ENCODE measurements at regions not wholly inside any gene's neighbourhood (a gene's known extent, or its start where the extent isn't known, plus 50 kb on each side); places are given as distances from the start of the nearest gene placed in this dataset.
"Not testable (repeated sequence)": the region's sequence is repeated elsewhere in the genome, so short reads cannot be mapped to it uniquely, and the experiment has no call there.

GRCh38 chr1:3987669-3988235 is 87.7 kb upstream of the C1orf174 start:
- DNase-seq (ENCODE audit: insufficient read length, low spot score): no peak
- TF ChIP-seq SPI1 (IDR thresholded peaks at IDR 0.05; ENCODE audit: low read depth, low read length) (no peak), POLR2A (IDR thresholded peaks at IDR 0.05; ENCODE audit: low read depth, low read length) (no peak), POU2F2 (IDR thresholded peaks at IDR 0.05; ENCODE audit: low read depth, low read length) (no peak), POLR2AphosphoS5 (IDR thresholded peaks at IDR 0.05; ENCODE audit: low read depth, low read length) (no peak), TAF1 (IDR thresholded peaks at IDR 0.05; ENCODE audit: low read depth, low read length) (no peak), PAX5 (IDR thresholded peaks at IDR 0.05; ENCODE audit: insufficient read depth, low read length, severe bottlenecking) (no peak)
- no peak for FAIRE-seq

DNA sequence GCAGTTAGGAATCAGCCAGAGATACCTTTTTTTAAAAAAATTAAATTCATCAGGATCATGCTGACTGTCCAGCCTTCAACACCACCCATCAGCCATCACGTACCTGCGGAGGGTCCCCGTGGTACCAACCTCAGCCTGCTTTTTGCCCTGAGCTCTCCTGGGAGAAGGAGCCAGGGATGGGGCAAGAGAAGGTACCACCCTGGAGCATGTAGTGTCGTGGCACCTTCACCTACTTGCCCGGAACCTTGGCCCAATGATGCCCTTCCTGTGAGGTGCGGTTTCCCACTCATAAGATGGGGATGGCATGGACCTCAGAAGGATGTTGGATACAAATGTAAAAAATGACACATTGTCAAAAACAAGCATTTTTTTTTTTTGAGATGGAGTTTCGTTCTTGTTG is 88.4 kb upstream of the C1orf174 start:
- FAIRE-seq (no peak), DNase-seq (ENCODE audit: insufficient read length, low spot score) (no peak)
- TF ChIP-seq TAF1 (IDR thresholded peaks at IDR 0.05; ENCODE audit: low read depth, low read length) (no peak), PAX5 (IDR thresholded peaks at IDR 0.05; ENCODE audit: insufficient read depth, low read length, severe bottlenecking) (no peak), POLR2AphosphoS5 (IDR thresholded peaks at IDR 0.05; ENCODE audit: low read depth, low read length) (no peak), POU2F2 (IDR thresholded peaks at IDR 0.05; ENCODE audit: low read depth, low read length) (no peak), POLR2A (IDR thresholded peaks at IDR 0.05; ENCODE audit: low read depth, low read length) (no peak), SPI1 (IDR thresholded peaks at IDR 0.05; ENCODE audit: low read depth, low read length) (no peak)

- no peak for FAIRE-seq
- TF ChIP-seq POLR2A (IDR thresholded peaks at IDR 0.05; ENCODE audit: low read depth, low read length) (no peak), TAF1 (IDR thresholded peaks at IDR 0.05; ENCODE audit: low read depth, low read length) (no peak), POU2F2 (IDR thresholded peaks at IDR 0.05; ENCODE audit: low read depth, low read length) (no peak), POLR2AphosphoS5 (IDR thresholded peaks at IDR 0.05; ENCODE audit: low read depth, low read length) (no peak)
- no peak for DNase-seq (ENCODE audit: insufficient read length, low spot score)
Measured at GRCh38 chr1:3989465-3989864, 89.4 kb upstream of the C1orf174 start.

DNA sequence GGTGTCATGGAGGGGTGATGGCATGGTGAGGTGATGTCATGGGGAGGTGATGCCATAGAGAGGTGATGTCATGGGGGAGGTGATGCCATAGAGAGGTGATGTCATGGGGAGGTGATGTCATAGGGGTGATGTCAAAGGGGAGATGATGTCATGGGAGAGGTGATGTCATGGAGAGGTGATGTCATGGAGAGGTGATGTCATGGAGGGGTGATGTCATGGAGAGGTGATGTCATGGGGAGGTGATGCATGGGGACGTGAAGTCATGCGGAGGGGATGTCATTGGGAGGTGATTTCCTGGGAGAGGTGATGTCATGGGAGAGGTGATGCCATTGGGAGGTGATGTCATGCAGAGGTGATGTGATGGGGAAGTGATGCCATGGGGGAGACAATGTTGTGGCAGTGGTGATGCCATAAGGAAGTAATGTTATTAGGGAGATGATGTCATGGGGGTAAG is 92.1 kb upstream of the C1orf174 start:
- no peak for FAIRE-seq

DNA sequence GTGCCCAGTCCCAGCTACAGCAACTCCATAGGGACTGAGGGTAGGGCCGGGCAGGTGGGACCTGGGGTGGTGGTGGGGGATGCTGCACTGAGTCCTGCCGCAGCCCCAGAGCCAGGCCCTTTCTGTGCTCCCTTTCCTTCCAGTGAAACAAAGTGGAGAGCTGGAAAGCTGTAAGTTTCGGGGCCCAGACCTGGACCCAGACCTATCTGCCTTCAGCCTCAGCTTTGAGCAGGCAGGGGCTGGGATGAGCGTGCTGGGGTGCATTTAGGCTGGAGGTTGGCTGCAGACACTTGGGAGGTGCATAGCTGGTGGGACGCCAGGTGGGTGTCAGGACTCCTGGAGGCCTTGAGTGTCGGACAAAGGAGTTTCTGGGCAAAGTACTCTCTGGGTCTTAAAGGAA is 92.7 kb upstream of the C1orf174 start:
- TF ChIP-seq POU2F2 (IDR thresholded peaks at IDR 0.05; ENCODE audit: low read depth, low read length): no peak
- no peak for TF ChIP-seq PAX5 (IDR thresholded peaks at IDR 0.05; ENCODE audit: insufficient read depth, low read length, severe bottlenecking)
- no peak for TF ChIP-seq POLR2AphosphoS5 (IDR thresholded peaks at IDR 0.05; ENCODE audit: low read depth, low read length)
- no peak for TF ChIP-seq TAF1 (IDR thresholded peaks at IDR 0.05; ENCODE audit: low read depth, low read length)
- no peak for TF ChIP-seq SPI1 (IDR thresholded peaks at IDR 0.05; ENCODE audit: low read depth, low read length)
- TF ChIP-seq POLR2A (IDR thresholded peaks at IDR 0.05; ENCODE audit: low read depth, low read length): no peak
- DNase-seq (ENCODE audit: insufficient read length, low spot score) (no peak), FAIRE-seq (no peak)

More for the DNA sequence above, 92.1 kb upstream of the C1orf174 start:
- TF ChIP-seq POU2F2 (IDR thresholded peaks at IDR 0.05; ENCODE audit: low read depth, low read length) (no peak), PAX5 (IDR thresholded peaks at IDR 0.05; ENCODE audit: insufficient read depth, low read length, severe bottlenecking) (no peak), TAF1 (IDR thresholded peaks at IDR 0.05; ENCODE audit: low read depth, low read length) (no peak), SPI1 (IDR thresholded peaks at IDR 0.05; ENCODE audit: low read depth, low read length) (no peak), POLR2AphosphoS5 (IDR thresholded peaks at IDR 0.05; ENCODE audit: low read depth, low read length) (no peak), POLR2A (IDR thresholded peaks at IDR 0.05; ENCODE audit: low read depth, low read length) (no peak)
- DNase-seq (ENCODE audit: insufficient read length, low spot score): no peak

GRCh38 chr1:3993619-3994375 is 93.7 kb upstream of the C1orf174 start:
- TF ChIP-seq POLR2AphosphoS5 (IDR thresholded peaks at IDR 0.05; ENCODE audit: low read depth, low read length) (no peak), TAF1 (IDR thresholded peaks at IDR 0.05; ENCODE audit: low read depth, low read length) (no peak), POLR2A (IDR thresholded peaks at IDR 0.05; ENCODE audit: low read depth, low read length) (no peak), SPI1 (IDR thresholded peaks at IDR 0.05; ENCODE audit: low read depth, low read length) (no peak), PAX5 (IDR thresholded peaks at IDR 0.05; ENCODE audit: insufficient read depth, low read length, severe bottlenecking) (no peak), POU2F2 (IDR thresholded peaks at IDR 0.05; ENCODE audit: low read depth, low read length) (no peak)
- no peak for FAIRE-seq
- no peak for DNase-seq (ENCODE audit: insufficient read length, low spot score)

GRCh38 chr1:3995141-3995780 is 95.2 kb upstream of the C1orf174 start:
- FAIRE-seq (no peak), DNase-seq (ENCODE audit: insufficient read length, low spot score) (no peak)
- TF ChIP-seq POLR2A (IDR thresholded peaks at IDR 0.05; ENCODE audit: low read depth, low read length): no peak

DNA sequence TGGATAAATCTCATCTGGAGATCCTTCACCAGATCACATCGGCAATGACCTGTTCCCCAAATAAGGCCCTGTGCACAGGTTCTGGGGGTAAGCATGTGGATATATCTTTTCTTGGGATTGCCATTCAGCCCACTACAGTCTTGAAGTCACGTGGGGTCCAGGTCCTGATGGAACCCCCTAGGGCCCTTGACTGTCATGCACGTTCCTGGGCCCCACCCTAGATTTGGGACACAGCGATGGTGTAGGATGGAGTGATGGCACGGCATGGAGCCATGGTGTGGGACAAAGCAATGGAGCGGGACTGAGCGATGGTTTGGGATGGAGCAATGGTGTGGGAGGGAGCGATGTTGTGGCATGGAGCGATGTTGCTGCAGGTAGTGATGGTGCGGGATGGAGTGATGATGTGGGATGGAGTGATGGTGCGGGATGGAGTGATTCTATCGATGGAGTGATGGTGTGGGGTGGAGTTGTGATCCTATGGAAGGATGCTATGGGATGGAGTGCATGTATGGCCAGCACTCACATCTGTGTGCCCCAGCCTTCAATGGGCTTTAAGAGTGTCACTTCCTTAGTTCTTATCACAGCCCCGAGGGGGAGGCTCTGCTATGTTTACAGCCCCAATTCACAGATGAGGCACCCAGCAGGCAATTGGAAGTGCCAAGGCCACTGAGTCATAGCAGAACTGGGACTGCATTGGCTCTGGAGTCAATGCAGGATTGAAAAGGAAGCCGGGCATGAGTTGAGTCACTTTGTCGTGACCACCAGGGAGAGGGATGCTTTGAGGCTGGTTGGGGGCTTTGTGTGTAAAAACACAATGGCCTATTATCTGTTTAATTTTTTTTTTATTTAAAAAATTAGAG is 97.0 kb upstream of the C1orf174 start:
- DNase-seq (ENCODE audit: insufficient read length, low spot score): no peak
- TF ChIP-seq SPI1 (IDR thresholded peaks at IDR 0.05; ENCODE audit: low read depth, low read length): no peak
- TF ChIP-seq POLR2A (IDR thresholded peaks at IDR 0.05; ENCODE audit: low read depth, low read length): no peak
- TF ChIP-seq TAF1 (IDR thresholded peaks at IDR 0.05; ENCODE audit: low read depth, low read length): no peak
- TF ChIP-seq PAX5 (IDR thresholded peaks at IDR 0.05; ENCODE audit: insufficient read depth, low read length, severe bottlenecking): no peak
- TF ChIP-seq POLR2AphosphoS5 (IDR thresholded peaks at IDR 0.05; ENCODE audit: low read depth, low read length): no peak
- TF ChIP-seq POU2F2 (IDR thresholded peaks at IDR 0.05; ENCODE audit: low read depth, low read length): no peak
- FAIRE-seq: no peak

GRCh38 chr1:3998086-3998485 is 98.0 kb upstream of the C1orf174 start:
- DNase-seq (ENCODE audit: insufficient read length, low spot score) (no peak), FAIRE-seq (no peak)
- no peak for TF ChIP-seq TAF1 (IDR thresholded peaks at IDR 0.05; ENCODE audit: low read depth, low read length)
- TF ChIP-seq PAX5 (IDR thresholded peaks at IDR 0.05; ENCODE audit: insufficient read depth, low read length, severe bottlenecking): no peak
- no peak for TF ChIP-seq SPI1 (IDR thresholded peaks at IDR 0.05; ENCODE audit: low read depth, low read length)
- TF ChIP-seq POLR2A (IDR thresholded peaks at IDR 0.05; ENCODE audit: low read depth, low read length): no peak
- no peak for TF ChIP-seq POLR2AphosphoS5 (IDR thresholded peaks at IDR 0.05; ENCODE audit: low read depth, low read length)

- not testable (repeated sequence) for FAIRE-seq; DNase-seq (ENCODE audit: insufficient read length, low spot score)
Measured at GRCh38 chr1:3999514-3999913, 99.4 kb upstream of the C1orf174 start.
